Neural cell (in vitro differentiated cells): ENCODE measurements at regions not wholly inside any gene's neighbourhood (a gene's known extent, or its start where the extent isn't known, plus 50 kb on each side); places are given as distances from the start of the nearest gene placed in this dataset.

Experiments
- RAD21 ChIP-seq: fragments of 450-650 bp; conservative IDR thresholded peaks from 2 replicates; pipeline ENCODE4 v1.6.1; 2014; ENCODE audit warnings: antibody characterized with exemption, mild to moderate bottlenecking, moderate library complexity
- TF ChIP-seq, protein P1 (sequence below): fragments of 450-650 bp; IDR thresholded peaks from 2 replicates; pipeline ENCODE4 v1.5.1; 2014; ENCODE audit warnings: antibody characterized with exemption, mild to moderate bottlenecking, moderate library complexity; ENCODE audit not compliant: poor library complexity, severe bottlenecking

- TF ChIP-seq, protein P1, sequence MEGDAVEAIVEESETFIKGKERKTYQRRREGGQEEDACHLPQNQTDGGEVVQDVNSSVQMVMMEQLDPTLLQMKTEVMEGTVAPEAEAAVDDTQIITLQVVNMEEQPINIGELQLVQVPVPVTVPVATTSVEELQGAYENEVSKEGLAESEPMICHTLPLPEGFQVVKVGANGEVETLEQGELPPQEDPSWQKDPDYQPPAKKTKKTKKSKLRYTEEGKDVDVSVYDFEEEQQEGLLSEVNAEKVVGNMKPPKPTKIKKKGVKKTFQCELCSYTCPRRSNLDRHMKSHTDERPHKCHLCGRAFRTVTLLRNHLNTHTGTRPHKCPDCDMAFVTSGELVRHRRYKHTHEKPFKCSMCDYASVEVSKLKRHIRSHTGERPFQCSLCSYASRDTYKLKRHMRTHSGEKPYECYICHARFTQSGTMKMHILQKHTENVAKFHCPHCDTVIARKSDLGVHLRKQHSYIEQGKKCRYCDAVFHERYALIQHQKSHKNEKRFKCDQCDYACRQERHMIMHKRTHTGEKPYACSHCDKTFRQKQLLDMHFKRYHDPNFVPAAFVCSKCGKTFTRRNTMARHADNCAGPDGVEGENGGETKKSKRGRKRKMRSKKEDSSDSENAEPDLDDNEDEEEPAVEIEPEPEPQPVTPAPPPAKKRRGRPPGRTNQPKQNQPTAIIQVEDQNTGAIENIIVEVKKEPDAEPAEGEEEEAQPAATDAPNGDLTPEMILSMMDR, result peak; percentile 96
- TF ChIP-seq RAD21, result peak; percentile 98
Measured at GRCh38 chr14:100440207-100440631, 117.1 kb downstream of the SLC25A47 start.
